A204.1 (cell line): ENCODE measurements at regions not wholly inside any gene's neighbourhood (a gene's known extent, or its start where the extent isn't known, plus 50 kb on each side); places are given as distances from the start of the nearest gene placed in this dataset.
"Not testable (repeated sequence)": the region's sequence is repeated elsewhere in the genome, so short reads cannot be mapped to it uniquely, and the experiment has no call there.

Source experiments
- FAIRE-seq: peaks from 2 replicates; lab custom pipeline; 2012; peaks lifted over from hg19 to GRCh38; lab: Jason Lieb, UNC

- no peak for FAIRE-seq
These were observed 160.8 kb downstream of the MYCN start for GRCh38 chr2:16101196-16101595.

DNA sequence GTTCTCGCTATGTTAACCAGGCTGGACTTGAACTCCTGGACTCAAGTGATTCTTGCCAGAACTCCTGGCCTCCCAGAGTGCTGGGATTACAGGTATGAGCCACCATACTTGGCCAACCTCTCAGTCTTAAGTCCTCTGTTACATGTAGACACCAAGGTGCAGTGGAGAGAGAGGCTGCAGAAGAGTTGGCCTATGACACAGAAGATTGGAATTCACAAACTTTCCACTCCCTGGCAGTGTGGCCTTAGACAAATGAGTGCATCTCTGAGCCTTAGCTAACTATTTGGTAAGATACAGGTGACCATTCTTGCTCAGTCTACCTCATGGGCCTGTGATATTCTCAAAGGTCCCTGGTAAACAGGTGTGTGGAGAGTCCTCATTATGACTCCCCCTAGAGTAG lies 159.7 kb downstream of the MYCN start:
- FAIRE-seq: no peak

GRCh38 chr2:16099326-16099725 lies 159.0 kb downstream of the MYCN start:
- FAIRE-seq: no peak

DNA sequence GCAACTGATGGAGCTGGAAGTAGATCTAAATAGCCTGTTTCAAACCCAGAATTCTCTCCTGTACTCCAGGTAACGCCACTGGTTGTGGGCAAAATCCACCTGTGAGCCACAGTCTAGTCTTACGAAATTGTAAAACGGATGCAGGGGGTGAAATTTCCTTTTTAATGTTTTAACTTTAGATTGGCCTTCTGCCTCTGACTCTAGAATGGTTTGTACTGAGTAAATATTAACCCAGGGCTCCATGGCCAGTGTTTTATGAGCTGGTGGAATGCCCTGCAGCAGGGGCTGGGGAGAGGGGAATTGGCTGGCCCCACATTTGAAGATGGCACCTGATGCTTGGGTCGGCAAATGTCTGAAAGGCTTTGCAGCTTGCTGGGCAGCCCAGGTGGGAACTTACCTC lies 156.6 kb downstream of the MYCN start:
- FAIRE-seq: no peak

GRCh38 chr2:16095483-16095882 lies 155.1 kb downstream of the MYCN start:
- not testable (repeated sequence) for FAIRE-seq

DNA sequence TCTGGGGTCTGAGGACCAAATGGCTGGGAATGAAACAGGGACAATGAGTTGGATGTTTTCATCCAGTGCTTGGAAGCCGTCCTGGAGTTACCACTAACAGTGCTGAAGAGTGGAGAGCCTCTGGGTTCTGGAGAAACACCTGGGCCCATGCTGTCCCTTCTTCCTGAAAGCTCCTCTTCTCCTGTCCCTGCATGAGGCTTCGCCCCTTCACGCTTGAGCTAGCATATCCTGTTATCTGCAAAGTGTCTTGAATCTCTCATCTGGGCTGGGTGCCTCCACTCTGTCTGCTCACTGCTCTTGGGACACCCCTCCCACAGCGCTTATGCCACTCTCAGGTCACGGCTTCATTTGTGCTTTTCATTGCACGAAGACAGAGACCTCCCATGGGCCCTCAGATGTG lies 154.5 kb downstream of the MYCN start:
- no peak for FAIRE-seq

DNA sequence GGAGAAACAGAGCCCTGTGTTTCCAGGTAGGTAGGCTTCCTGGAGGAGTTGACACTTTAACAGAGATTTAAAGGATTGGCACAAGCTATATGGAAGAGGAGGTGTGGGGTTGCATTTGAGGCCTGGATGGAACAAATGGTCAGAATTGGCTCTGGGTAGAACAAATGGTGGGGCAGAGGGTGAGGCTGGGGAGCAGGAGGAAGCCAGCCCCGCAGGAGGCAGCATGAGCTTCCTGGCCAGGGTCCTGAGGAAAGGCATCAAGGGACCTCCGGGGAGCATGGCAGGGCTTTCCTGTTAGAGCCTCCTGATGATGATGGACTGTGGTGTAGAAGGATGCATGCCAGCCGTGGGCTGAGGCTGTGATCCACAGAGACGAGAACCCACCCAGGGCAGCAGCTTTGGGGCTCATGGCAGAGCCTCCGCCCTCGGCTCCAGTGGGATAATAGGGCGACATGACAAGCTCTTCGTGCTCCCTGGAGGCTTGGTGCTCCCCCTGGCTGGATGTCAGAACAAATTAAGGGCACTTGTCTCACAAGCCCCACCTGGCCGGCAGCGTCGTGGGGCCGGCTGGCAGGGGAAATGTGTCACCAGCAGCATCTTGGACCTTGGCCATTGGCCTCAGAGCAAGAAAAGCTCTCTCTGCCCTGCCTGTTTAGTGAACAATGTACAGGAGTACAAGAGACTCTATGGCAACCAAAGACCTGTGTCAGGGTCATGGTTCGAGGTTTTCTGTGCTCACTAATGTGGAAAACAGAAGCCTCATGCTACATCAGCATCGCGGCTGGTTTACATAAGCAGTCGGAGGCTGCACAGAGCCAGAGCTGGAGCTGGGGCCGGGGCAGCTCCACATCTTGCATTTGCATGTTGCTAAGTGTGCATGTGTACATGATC lies 153.5 kb downstream of the MYCN start:
- no peak for FAIRE-seq

DNA sequence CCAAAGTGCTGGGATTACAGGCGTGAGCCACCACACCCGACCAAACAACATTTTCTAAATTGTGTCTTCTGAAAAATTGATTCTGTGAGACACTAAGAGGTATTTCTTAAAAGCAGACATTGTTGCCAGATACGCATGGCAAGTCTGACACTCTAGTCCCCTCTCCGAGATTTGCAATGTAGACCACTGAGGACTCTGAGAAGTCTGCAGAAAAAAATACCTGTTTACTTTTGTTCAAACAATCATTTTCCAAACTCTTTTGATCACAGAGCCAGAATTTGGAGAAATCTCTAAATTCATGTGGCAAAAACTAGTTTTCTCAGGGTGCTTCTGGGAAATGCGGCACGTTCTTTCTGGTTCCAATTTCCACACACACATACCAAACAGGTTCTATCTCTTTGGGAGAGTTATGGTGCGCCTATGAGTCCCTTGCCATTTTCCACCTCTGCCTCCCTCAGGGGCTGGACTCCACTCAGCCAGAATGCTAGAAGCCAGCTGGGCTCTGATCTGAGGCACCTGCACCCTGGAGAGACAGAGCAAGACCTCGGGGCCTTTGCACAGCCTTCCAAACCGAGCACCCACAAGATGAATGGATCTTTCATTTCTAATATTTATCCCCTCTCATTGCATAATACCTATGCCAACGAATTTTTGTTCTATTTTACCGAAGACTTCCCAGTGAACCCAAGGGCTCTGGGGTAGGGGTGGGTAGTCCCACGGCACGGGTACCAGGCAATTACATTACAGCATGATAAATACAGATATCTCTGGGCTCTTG lies 152.7 kb downstream of the MYCN start:
- FAIRE-seq: no peak

GRCh38 chr2:16091576-16092282 lies 151.4 kb downstream of the MYCN start:
- FAIRE-seq: no peak

- no peak for FAIRE-seq
These were observed 150.6 kb downstream of the MYCN start for GRCh38 chr2:16090650-16091575.

DNA sequence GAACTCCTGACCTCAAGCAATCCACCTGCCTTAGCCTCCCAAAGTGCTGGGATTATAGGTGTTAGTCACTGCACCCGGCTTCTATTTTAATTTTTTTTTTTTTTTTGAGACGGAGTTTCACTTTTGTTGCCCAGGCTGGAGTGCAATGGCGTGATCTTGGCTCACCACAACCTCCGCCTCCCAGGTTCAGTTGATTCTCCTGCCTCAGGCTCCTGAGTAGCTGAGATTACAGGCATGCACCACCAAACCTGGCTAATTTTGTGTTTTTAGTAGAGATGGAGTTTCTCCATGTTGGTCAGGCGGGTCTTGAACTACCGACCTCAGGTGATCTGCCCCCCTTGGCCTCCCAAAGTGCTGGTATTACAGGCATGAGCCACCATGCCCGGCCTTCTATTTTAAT lies 149.1 kb downstream of the MYCN start:
- not testable (repeated sequence) for FAIRE-seq

DNA sequence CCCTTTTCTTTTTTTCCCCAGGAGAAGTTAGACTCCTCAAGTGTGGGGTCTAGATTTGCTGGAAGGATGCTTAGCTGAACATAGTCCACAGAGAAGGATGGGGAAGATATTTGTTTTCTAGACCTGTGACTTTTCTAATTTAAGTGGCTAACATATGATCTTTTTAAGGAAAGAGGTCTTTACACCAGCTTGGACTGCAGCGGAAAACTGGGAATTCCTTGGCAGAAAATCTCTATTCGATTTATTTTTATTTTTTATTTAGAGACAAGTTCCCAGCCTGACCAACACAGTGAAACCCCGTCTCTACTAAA lies 148.4 kb downstream of the MYCN start:
- no peak for FAIRE-seq

DNA sequence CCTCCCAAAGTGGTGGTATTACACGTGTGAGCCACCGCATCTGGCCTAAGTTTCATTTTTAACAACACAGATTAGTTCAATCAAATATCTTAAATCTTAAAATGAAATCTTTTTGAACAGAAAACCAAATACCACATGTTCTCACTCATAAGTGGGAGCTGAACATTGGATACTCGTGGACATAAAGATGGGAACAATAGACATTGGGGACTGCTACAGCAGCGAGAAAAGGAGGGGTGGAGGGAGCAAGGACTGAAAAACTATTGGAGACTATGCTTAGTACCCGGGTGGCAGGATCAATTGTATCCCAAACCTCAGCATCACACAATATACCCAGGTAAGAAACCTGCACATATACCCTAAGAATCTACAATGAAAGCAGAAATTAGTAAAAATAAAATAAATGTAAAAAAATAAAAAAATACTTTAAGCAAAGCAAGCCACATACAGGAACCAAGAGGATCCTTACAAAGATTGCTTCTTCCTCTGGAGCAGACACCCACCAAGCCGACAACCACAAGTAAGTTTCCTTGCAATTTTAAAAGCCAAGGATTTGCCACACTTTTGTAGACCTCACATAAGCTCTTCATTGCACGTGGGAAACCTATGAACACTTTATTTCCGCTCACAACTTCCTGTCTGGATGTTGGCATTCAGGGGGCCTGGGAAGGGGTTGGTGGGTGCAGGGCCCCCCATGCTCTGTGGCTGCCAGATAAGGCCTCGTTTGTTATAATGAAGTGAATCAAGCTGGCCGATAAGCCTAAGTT lies 147.9 kb downstream of the MYCN start:
- no peak for FAIRE-seq

GRCh38 chr2:16086136-16086535 lies 145.8 kb downstream of the MYCN start:
- FAIRE-seq: not testable (repeated sequence)

DNA sequence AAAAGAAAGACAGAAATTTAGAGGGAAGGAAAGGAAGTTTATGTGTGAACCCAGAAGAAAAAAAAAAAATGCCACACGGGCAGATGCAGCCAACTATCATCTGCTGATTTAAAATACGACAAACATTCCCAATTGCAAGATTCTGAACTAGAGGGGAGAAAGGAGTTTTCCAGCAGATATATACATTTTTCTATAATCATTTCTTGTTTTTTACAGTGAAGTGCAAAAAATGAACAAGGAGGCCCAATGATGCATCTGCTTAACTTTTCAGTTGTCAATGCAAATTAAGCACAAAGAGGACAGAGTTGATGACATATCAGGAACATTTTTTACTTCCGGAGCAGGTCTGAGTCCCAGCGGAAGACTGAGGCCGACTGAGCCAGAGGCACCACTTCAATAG lies 144.7 kb downstream of the MYCN start:
- FAIRE-seq: no peak

GRCh38 chr2:16084274-16084673 lies 143.9 kb downstream of the MYCN start:
- FAIRE-seq: no peak

- FAIRE-seq: no peak
These were observed 141.9 kb downstream of the MYCN start for GRCh38 chr2:16082276-16082675.

- FAIRE-seq: no peak
These were observed 141.2 kb downstream of the MYCN start for GRCh38 chr2:16081316-16082200.

- FAIRE-seq: no peak
These were observed 140.2 kb downstream of the MYCN start for GRCh38 chr2:16080516-16080915.

GRCh38 chr2:16080071-16080470 lies 139.7 kb downstream of the MYCN start:
- no peak for FAIRE-seq
